ENCODE measurements at regions not wholly inside any gene's neighbourhood (a gene's known extent, or its start where the extent isn't known, plus 50 kb on each side); places are given as distances from the start of the nearest gene placed in this dataset.

DNA sequence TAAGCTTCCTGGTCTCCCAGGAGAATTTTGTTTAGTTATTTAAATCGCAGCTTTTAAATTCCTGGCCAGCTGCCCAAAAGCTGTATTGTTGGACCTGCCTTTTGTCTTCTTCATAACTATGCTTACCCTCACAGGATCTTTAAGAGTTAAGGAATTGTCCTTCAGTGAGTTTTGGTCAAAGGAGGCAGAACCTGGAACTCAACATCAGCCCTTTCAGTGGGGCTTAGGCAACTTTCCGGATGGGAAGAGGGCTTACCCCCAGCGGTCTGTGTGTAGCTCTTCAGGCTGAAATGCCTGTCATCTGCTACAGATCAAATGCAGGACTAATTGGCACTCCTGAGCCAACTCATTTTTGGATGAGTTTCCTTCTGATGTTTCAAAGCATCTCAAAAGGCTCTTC, 402.6 kb downstream of the SIPA1L2 start:
- POLR2A ChIA-PET (ENCODE audit: partially characterized antibody): interaction anchor here (1.1 to 1.3 kb wide), 2 partner anchors 10 to 18 kb away, joined by 3 read pairs; no protein-coding TSS in a partner anchor
- peak overlapping the region in 1 of 4 experiments; percentile 31; a peak in 1 of 8 replicates for H3K4me3 ChIP-seq (ENCODE audit: extremely low read depth in 1 of 4, insufficient read depth in 2 of 4, low read depth in 3 of 4, low read length in 4 of 4)
- H2BK120ac ChIP-seq (replicated peaks; ENCODE audit: low read depth, low read length): no peak overlapping the region
- CTCF ChIA-PET (ENCODE audit: partially characterized antibody): interaction anchor here (0.9 to 1.5 kb wide), 4 partner anchors 10 to 470 kb away, joined by 3 read pairs; no protein-coding TSS in a partner anchor
- peaks cover 0 to 4% of the 10 kb centered on the region in 2 experiments for H4K20me1 ChIP-seq (replicated peaks in 1 of 2; ENCODE audit: control insufficient read depth in 1 of 2, insufficient read depth in 2 of 2, low read length in 2 of 2)
- H2BK12ac ChIP-seq (ENCODE audit: low read depth, low read length): no peak overlapping the region
- H2BK20ac ChIP-seq (ENCODE audit: low read length): no peak overlapping the region
- H3K27me3 ChIP-seq (replicated peaks in 1 of 4; ENCODE audit: control insufficient read depth in 3 of 4, extremely low read depth in 1 of 4, insufficient read depth in 3 of 4, low read length in 3 of 4): peaks cover 22 to 42% (median 36%) of the 10 kb centered on the region in 4 experiments
- no peak overlapping the region for H2BK15ac ChIP-seq (ENCODE audit: low read length)
- no peak overlapping the region for H4K8ac ChIP-seq (ENCODE audit: extremely low read depth, insufficient read depth, low read length)
- H3K9ac ChIP-seq (replicated peaks in 1 of 4; ENCODE audit: extremely low read depth in 1 of 4, low read depth in 3 of 4, low read length in 3 of 4): no peak overlapping the region
- 9% methylated on average over 3 of the region's 3 CpGs; no CpG with 5 or more reads in 1 of the 2 experiments for WGBS, 2 experiments (ENCODE audit: extremely low coverage in 1 of 2, insufficient coverage in 1 of 2, insufficient read length in 1 of 2, insufficient replicate concordance in 2 of 2, low coverage in 1 of 2, low lambda C conversion rate in 2 of 2, missing lambda C conversion rate in 1 of 2)
- H3K23me2 ChIP-seq (ENCODE audit: low read depth, low read length): 0 out of 2 replicates have a peak, but pooled peaks cover 2% of the 10 kb centered on the region
- peak overlapping the region; percentile 34 to 62; a peak in 3 of 4 replicates for H3K4me2 ChIP-seq (ENCODE audit: insufficient read depth in 1 of 2, low read depth in 2 of 2, low read length in 2 of 2)
- no peak overlapping the region for H3K27ac ChIP-seq (ENCODE audit: low read depth, low read length)
- no peak overlapping the region for H4K91ac ChIP-seq (replicated peaks; ENCODE audit: insufficient read length, low read length)
- no peak overlapping the region for H3K14ac ChIP-seq (ENCODE audit: insufficient read length)
- H3K56ac ChIP-seq (replicated peaks; ENCODE audit: insufficient read length, low read depth, low read length): no peak overlapping the region
- H3K4me1 ChIP-seq (replicated peaks in 1 of 4; ENCODE audit: control insufficient read depth in 3 of 4, insufficient read depth in 4 of 4, low read length in 3 of 4): peaks cover 0 to 13% (median 7%) of the 10 kb centered on the region in 4 experiments; a peak in 6 of 7 replicates
- no peaks in the 10 kb centered on the region for H3K79me2 ChIP-seq (ENCODE audit: control insufficient read depth in 1 of 2, insufficient read depth in 2 of 2, low read length in 2 of 2)
- DNase-seq (ENCODE audit: low read depth in 1 of 2, low spot score in 2 of 2) (no peak), FAIRE-seq (peak; percentile 69)
- H4K5ac ChIP-seq (ENCODE audit: insufficient read length, low read depth, low read length): no peak overlapping the region
- H3K9me3 ChIP-seq (ENCODE audit: insufficient read depth in 2 of 2, low read depth in 1 of 2, low read length in 1 of 2): no peaks in the 10 kb centered on the region; a peak in 1 of 4 replicates
- no peaks in the 10 kb centered on the region for H3K36me3 ChIP-seq (ENCODE audit: control insufficient read depth in 2 of 4, insufficient read depth in 4 of 4, low read length in 3 of 4)
- no peak overlapping the region for H2AFZ ChIP-seq (ENCODE audit: low read length)
- H3K23ac ChIP-seq (ENCODE audit: insufficient read length): no peak overlapping the region
- no peak overlapping the region for H2AK5ac ChIP-seq (ENCODE audit: low read depth, low read length)
- no peak overlapping the region for H3K18ac ChIP-seq (ENCODE audit: extremely low read depth, low read length)
- no peaks in the 10 kb centered on the region for H3K79me1 ChIP-seq (ENCODE audit: low read depth, low read length)
- no peak overlapping the region for H2BK5ac ChIP-seq (ENCODE audit: low read depth, low read length)
- no peak overlapping the region for H3K4ac ChIP-seq (replicated peaks; ENCODE audit: insufficient read length, low read depth, low read length)
- TF ChIP-seq POLR2A (IDR thresholded peaks at IDR 0.05; ENCODE audit: control extremely low read depth in 1 of 2, low read depth in 2 of 2, low read length in 2 of 2): no peak
- no peak for TF ChIP-seq SIN3A (conservative IDR thresholded peaks at IDR 0.05 in 1 of 2, IDR thresholded peaks at IDR 0.05 in 1 of 2; ENCODE audit: low read depth in 1 of 2, low read length in 2 of 2)
- no peak for TF ChIP-seq KDM1A (IDR thresholded peaks at IDR 0.05; ENCODE audit: borderline replicate concordance, low read length)
- no peak for TF ChIP-seq EGR1 (IDR thresholded peaks at IDR 0.05; ENCODE audit: borderline replicate concordance, low read depth, low read length)
- TF ChIP-seq KDM4A (IDR thresholded peaks at IDR 0.05; ENCODE audit: low read depth, low read length, severe bottlenecking): no peak
- no peak for TF ChIP-seq BCL11A (IDR thresholded peaks at IDR 0.05; ENCODE audit: low read depth in 2 of 2, low read length in 2 of 2)
- no peak for TF ChIP-seq POLR2AphosphoS5 (IDR thresholded peaks at IDR 0.05; ENCODE audit: low read depth, low read length)
- no peak for TF ChIP-seq SUZ12 (IDR thresholded peaks at IDR 0.05; ENCODE audit: low read length)
- no peak for TF ChIP-seq RNF2 (IDR thresholded peaks at IDR 0.05; ENCODE audit: borderline replicate concordance, low read depth, low read length, missing control alignments, poor library complexity, severe bottlenecking)
- TF ChIP-seq USF2 (IDR thresholded peaks at IDR 0.05; ENCODE audit: low read length): no peak
- no peak for TF ChIP-seq CREB1 (IDR thresholded peaks at IDR 0.05)
- TF ChIP-seq SP2 (IDR thresholded peaks at IDR 0.05; ENCODE audit: low read length): no peak
- TF ChIP-seq EP300 (IDR thresholded peaks at IDR 0.05; ENCODE audit: borderline replicate concordance in 1 of 2, low read depth in 2 of 2, low read length in 2 of 2): no peak

Data from H1 (cell line).